Erythroblast (primary cell): ENCODE measurements at regions not wholly inside any gene's neighbourhood (a gene's known extent, or its start where the extent isn't known, plus 50 kb on each side); places are given as distances from the start of the nearest gene placed in this dataset.

Experiments
- DNase-seq, 2 experiments: peaks; one replicate each; lab custom pipeline; 2025; lab: John Stamatoyannopoulos, UW
- GATA1 ChIP-seq: IDR thresholded peaks from 2 replicates; pipeline ENCODE4 v1.6.1; 2011; ENCODE audit warnings: low read depth, mild to moderate bottlenecking, control low read depth, low read length, moderate library complexity
- POLR2A ChIP-seq: IDR thresholded peaks from 2 replicates; pipeline ENCODE4 v1.6.1; 2011; ENCODE audit warnings: mild to moderate bottlenecking, low read length

- TF ChIP-seq GATA1 (no peak), POLR2A (no peak)
- no peak for DNase-seq
These were observed 643.6 kb upstream of the RORB start for GRCh38 chr9:73853549-73853948.

- no peak for DNase-seq
- TF ChIP-seq GATA1 (no peak), POLR2A (no peak)
These were observed 641.9 kb upstream of the RORB start for GRCh38 chr9:73855206-73855605.

GRCh38 chr9:73863924-73864323 is 633.2 kb upstream of the RORB start:
- no peak for TF ChIP-seq POLR2A
- no peak for TF ChIP-seq GATA1
- DNase-seq = no peak

- no peak for TF ChIP-seq GATA1
- no peak for TF ChIP-seq POLR2A
- DNase-seq = no peak
These were observed 630.7 kb upstream of the RORB start for GRCh38 chr9:73866451-73866850.

- no peak for TF ChIP-seq GATA1
- TF ChIP-seq POLR2A = no peak
- no peak for DNase-seq
These were observed 627.9 kb upstream of the RORB start for GRCh38 chr9:73869264-73869663.

GRCh38 chr9:73871636-73872035 is 625.5 kb upstream of the RORB start:
- no peak for DNase-seq
- TF ChIP-seq GATA1 = no peak
- no peak for TF ChIP-seq POLR2A

- no peak for DNase-seq
- TF ChIP-seq POLR2A (no peak), GATA1 (no peak)
These were observed 624.4 kb upstream of the RORB start for GRCh38 chr9:73872701-73873100.

GRCh38 chr9:73880101-73880500 is 617.0 kb upstream of the RORB start:
- TF ChIP-seq POLR2A = no peak
- no peak for TF ChIP-seq GATA1
- no peak for DNase-seq

- no peak for DNase-seq
- TF ChIP-seq GATA1 (no peak), POLR2A (no peak)
These were observed 608.1 kb upstream of the RORB start for GRCh38 chr9:73889023-73889422.

- no peak for DNase-seq
- TF ChIP-seq GATA1 = no peak
- no peak for TF ChIP-seq POLR2A
These were observed 606.4 kb upstream of the RORB start for GRCh38 chr9:73890685-73891277.

- TF ChIP-seq POLR2A = no peak
- no peak for TF ChIP-seq GATA1
- no peak for DNase-seq
These were observed 604.8 kb upstream of the RORB start for GRCh38 chr9:73892335-73892734.

GRCh38 chr9:73893230-73893629 is 603.9 kb upstream of the RORB start:
- no peak for DNase-seq
- TF ChIP-seq POLR2A (no peak), GATA1 (no peak)

- DNase-seq = no peak
- TF ChIP-seq GATA1 (no peak), POLR2A (no peak)
These were observed 601.1 kb upstream of the RORB start for GRCh38 chr9:73896061-73896460.

GRCh38 chr9:73906671-73907070 is 590.5 kb upstream of the RORB start:
- DNase-seq = no peak
- TF ChIP-seq GATA1 (no peak), POLR2A (no peak)

GRCh38 chr9:73911804-73912203 is 585.3 kb upstream of the RORB start:
- DNase-seq = no peak

More at GRCh38 chr9:73911804-73912203, 585.3 kb upstream of the RORB start:
- TF ChIP-seq GATA1 (no peak), POLR2A (no peak)
